Endothelial cell of umbilical vein (primary cell): ENCODE measurements at regions not wholly inside any gene's neighbourhood (a gene's known extent, or its start where the extent isn't known, plus 50 kb on each side); places are given as distances from the start of the nearest gene placed in this dataset.

Experiments
- BruUV-seq: library from RNA; stranded (reverse); fragments of 400-500 nt; replicated peaks from 2 replicates; lab custom pipeline; 2021; lab: Mats Ljungman, UMichigan
- CTCF ChIA-PET: fragments of 300-600, 350-600 bp; sonication (Branson Sonifier 250); formaldehyde crosslinking; loops from one replicate; lab custom pipeline; 2021; ENCODE audit warnings: antibody characterized with exemption, inconsistent platforms; lab: Charles Lee
- POLR2A ChIA-PET: fragments of 300-600, 350-600 bp; sonication (Branson Sonifier 250); formaldehyde crosslinking; loops from one replicate; lab custom pipeline; 2021; ENCODE audit warnings: antibody characterized with exemption, inconsistent platforms; lab: Charles Lee
- DNase-seq: peaks from one replicate; pipeline ENCODE4 v3.0.0-alpha.2; 2011; ENCODE audit warnings: low read depth, low spot score
- FAIRE-seq: peaks from 2 replicates; lab custom pipeline; 2011; peaks lifted over from hg19 to GRCh38; lab: Jason Lieb, UNC
- H2AFZ ChIP-seq: 2 replicates; pipeline ENCODE4 v1.6.0; 2012; ENCODE audit warnings: low read depth, low read length, control low read depth, inconsistent platforms
- H3K27ac ChIP-seq: 2 replicates; pipeline ENCODE4 v1.5.1; 2011; ENCODE audit warnings: low read depth, mild to moderate bottlenecking, control low read depth, low read length, moderate library complexity; ENCODE audit not compliant: insufficient read depth
- H3K27me3 ChIP-seq, 2 experiments: 2 replicates each; pipeline versions ENCODE4 v1.6.0 to v1.6.1; 2011; ENCODE audit warnings: low read length in 2 of 2, mixed read lengths in 1 of 2; ENCODE audit not compliant: control insufficient read depth in 2 of 2, insufficient read depth in 2 of 2
- H3K36me3 ChIP-seq, 2 experiments: 2 replicates in 1 of 2; 3 replicates in 1 of 2; pipeline ENCODE4 v1.5.1; 2011; ENCODE audit warnings: low read length in 2 of 2, mild to moderate bottlenecking in 1 of 2, moderate library complexity in 1 of 2; ENCODE audit not compliant: control insufficient read depth in 2 of 2, insufficient read depth in 2 of 2; ENCODE audit errors: extremely low read depth in 1 of 2
- H3K4me1 ChIP-seq: 3 replicates; pipeline ENCODE4 v1.5.1; 2011; ENCODE audit warnings: mild to moderate bottlenecking, low read length; ENCODE audit not compliant: control insufficient read depth, insufficient read depth; ENCODE audit errors: extremely low read depth
- H3K4me2 ChIP-seq: 2 replicates; pipeline ENCODE4 v1.6.1; 2011; ENCODE audit warnings: low read length, control low read depth, mixed read lengths; ENCODE audit not compliant: insufficient read depth
- H3K4me3 ChIP-seq, 3 experiments: fragments of 200-600 bp in 1 of 3; sonication (generic), shearing (Covaris generic) in 1 of 3; replicated peaks in 1 of 3; 2 replicates each; pipeline ENCODE4 v1.5.1; 2011 to 2016; ENCODE audit warnings: control low read depth in 3 of 3, low read length in 3 of 3, mild to moderate bottlenecking in 2 of 3, inconsistent platforms in 1 of 3, low read depth in 1 of 3, moderate library complexity in 1 of 3; ENCODE audit not compliant: insufficient read depth in 1 of 3
- H3K79me2 ChIP-seq: 2 replicates; pipeline ENCODE4 v1.6.0; 2012; ENCODE audit warnings: low read length, inconsistent platforms; ENCODE audit not compliant: control insufficient read depth, insufficient read depth
- H3K9ac ChIP-seq: replicated peaks from 2 replicates; pipeline ENCODE3; 2011; ENCODE audit warnings: low read length, control low read depth; ENCODE audit not compliant: insufficient read depth; ENCODE audit errors: extremely low read depth
- H3K9me1 ChIP-seq: replicated peaks from 3 replicates; pipeline ENCODE4 v1.6.0; 2011; ENCODE audit warnings: mild to moderate bottlenecking, low read length; ENCODE audit not compliant: control insufficient read depth, insufficient read depth; ENCODE audit errors: extremely low read depth
- H3K9me3 ChIP-seq: replicated peaks from 2 replicates; pipeline ENCODE4 v1.5.1; 2012; ENCODE audit warnings: low read length, inconsistent platforms; ENCODE audit not compliant: control insufficient read depth, insufficient read depth
- H4K20me1 ChIP-seq: replicated peaks from 2 replicates; pipeline ENCODE3; 2011; ENCODE audit warnings: mild to moderate bottlenecking, low read length; ENCODE audit not compliant: control insufficient read depth, insufficient read depth; ENCODE audit errors: extremely low read depth
- CTCF ChIP-seq, 2 donors: IDR thresholded peaks; 1 replicate in 1 of 2; 2 replicates in 1 of 2; pipeline ENCODE4 v1.5.1; 2011; ENCODE audit warnings: low read length in 2 of 2, mild to moderate bottlenecking in 2 of 2, moderate library complexity in 2 of 2, control low read depth in 1 of 2, inconsistent platforms in 1 of 2, low read depth in 1 of 2; ENCODE audit not compliant: insufficient read depth in 1 of 2; ENCODE audit errors: extremely low read depth in 1 of 2
- EZH2 ChIP-seq: IDR thresholded peaks from 2 replicates; pipeline ENCODE4 v1.6.1; 2012; ENCODE audit warnings: borderline replicate concordance, low read depth, mild to moderate bottlenecking, moderate library complexity, low read length, inconsistent platforms; ENCODE audit not compliant: severe bottlenecking
- FOS ChIP-seq: IDR thresholded peaks from 2 replicates; pipeline ENCODE4 v1.6.1; 2011; ENCODE audit warnings: mild to moderate bottlenecking, low read length, moderate library complexity, borderline replicate concordance; ENCODE audit not compliant: insufficient read depth
- GATA2 ChIP-seq: IDR thresholded peaks from 2 replicates; pipeline ENCODE4 v1.7.0; 2011; ENCODE audit warnings: low read depth, mild to moderate bottlenecking, moderate library complexity, mixed read lengths, low read length; ENCODE audit not compliant: insufficient read length, insufficient read depth
- JUN ChIP-seq: IDR thresholded peaks from 2 replicates; pipeline ENCODE4 v1.6.1; 2011; ENCODE audit warnings: borderline replicate concordance, low read depth; ENCODE audit not compliant: insufficient read length, insufficient read depth
- MAX ChIP-seq: IDR thresholded peaks from 2 replicates; pipeline ENCODE4 v1.6.1; 2011; ENCODE audit not compliant: insufficient read depth, insufficient read length
- MYC ChIP-seq: IDR thresholded peaks from one replicate; pipeline ENCODE4 v1.6.1; 2011; ENCODE audit warnings: mild to moderate bottlenecking, low read depth, low read length
- POLR2A ChIP-seq: IDR thresholded peaks from 2 replicates; pipeline ENCODE4 v1.6.1; 2012; ENCODE audit warnings: low read depth, mild to moderate bottlenecking, control low read depth, low read length
- POLR2AphosphoS5 ChIP-seq: IDR thresholded peaks from 2 replicates; pipeline ENCODE4 v1.6.1; 2012; ENCODE audit warnings: low read depth, mild to moderate bottlenecking, control low read depth, low read length, moderate library complexity; ENCODE audit not compliant: insufficient read depth
- dilution Hi-C: fragments of 300-500 bp; cut with MboI; formaldehyde crosslinking; loops from one replicate; pipeline ENCODE4 v1.15.0; 2019; ENCODE audit warnings: low sequenced_read_pairs; ENCODE audit not compliant: extremely low pct_ligation_motif_present
- intact Hi-C: fragments of 100-400 bp; cut with micrococcal nuclease; formaldehyde crosslinking; loops from one replicate; pipeline ENCODE4 v1.10.0; 2022

- intact Hi-C loops (no loop called here), dilution Hi-C loops (no loop called here)
- BruUV-seq = no TSS peak
- DNase-seq (no peak), FAIRE-seq (no peak)
- Histone ChIP-seq H3K4me1 (no peaks in the 10 kb centered on the region), H2AFZ (no peak overlapping the region), H3K27me3 (no peaks in the 10 kb centered on the region), H3K4me2 (no peak overlapping the region), H3K27ac (no peak overlapping the region), H3K79me2 (no peaks in the 10 kb centered on the region), H3K9ac (no peak overlapping the region), H3K36me3 (no peaks in the 10 kb centered on the region), H3K9me3 (no peaks in the 10 kb centered on the region), H3K4me3 (no peak overlapping the region), H3K9me1 (no peaks in the 10 kb centered on the region), H4K20me1 (no peaks in the 10 kb centered on the region)
- ChIA-PET CTCF (no interaction called here), POLR2A (no interaction called here)
- TF ChIP-seq MAX (no peak), FOS (no peak), CTCF (IDR thresholded peaks at IDR 0.05; ENCODE audit: extremely low read depth in 1 of 2, insufficient read depth in 1 of 2, low read depth in 1 of 2, low read length in 2 of 2) (no peak), MYC (no peak), JUN (no peak), POLR2A (no peak), POLR2AphosphoS5 (no peak), EZH2 (no peak), GATA2 (no peak)
Observed at GRCh38 chr6:90790696-90791095, 203.8 kb upstream of the MAP3K7 start.
